H1 (cell line): ENCODE measurements at regions not wholly inside any gene's neighbourhood (a gene's known extent, or its start where the extent isn't known, plus 50 kb on each side); places are given as distances from the start of the nearest gene placed in this dataset.

Experiments
- CTCF ChIA-PET: fragments of 300-600 bp; sonication (Branson Sonifier 250); formaldehyde crosslinking; loops from one replicate; lab custom pipeline; 2021; ENCODE audit not compliant: partially characterized antibody; lab: Charles Lee
- POLR2A ChIA-PET: fragments of 300-600 bp; sonication (Branson Sonifier 250); formaldehyde crosslinking; loops from one replicate; lab custom pipeline; 2021; ENCODE audit warnings: inconsistent platforms; ENCODE audit not compliant: partially characterized antibody; lab: Charles Lee
- DNase-seq, 2 experiments: peaks; one replicate each; pipeline versions ENCODE4 v3.0.0 to v3.0.0-alpha.2; 2010 to 2022; ENCODE audit warnings: low spot score in 2 of 2, low read depth in 1 of 2, mixed read lengths in 1 of 2
- FAIRE-seq: peaks from 2 replicates; lab custom pipeline; 2011; peaks lifted over from hg19 to GRCh38; lab: Jason Lieb, UNC
- H2AFZ ChIP-seq: 2 replicates; pipeline ENCODE4 v1.8.1; 2012; ENCODE audit warnings: low read length, inconsistent platforms
- H2AK5ac ChIP-seq: 2 replicates; pipeline ENCODE4 v1.6.1; 2013; ENCODE audit warnings: low read depth, low read length
- H2BK120ac ChIP-seq: replicated peaks from 2 replicates; pipeline ENCODE3; 2013; ENCODE audit warnings: low read depth, low read length, inconsistent platforms
- H2BK12ac ChIP-seq: 2 replicates; pipeline ENCODE4 v1.6.1; 2013; ENCODE audit warnings: low read depth, low read length
- H2BK15ac ChIP-seq: 2 replicates; pipeline ENCODE4 v1.6.1; 2013; ENCODE audit warnings: low read length
- H2BK20ac ChIP-seq: 2 replicates; pipeline ENCODE4 v1.6.1; 2013; ENCODE audit warnings: low read length
- H2BK5ac ChIP-seq: 2 replicates; pipeline ENCODE4 v1.6.1; 2013; ENCODE audit warnings: low read depth, low read length
- H3K14ac ChIP-seq: 2 replicates; pipeline ENCODE4 v1.6.1; 2013; ENCODE audit warnings: inconsistent platforms; ENCODE audit not compliant: insufficient read length
- H3K18ac ChIP-seq: 2 replicates; pipeline ENCODE4 v1.6.1; 2013; ENCODE audit warnings: low read length; ENCODE audit errors: extremely low read depth
- H3K23ac ChIP-seq: 2 replicates; pipeline ENCODE4 v1.6.1; 2013; ENCODE audit warnings: inconsistent platforms; ENCODE audit not compliant: insufficient read length
- H3K23me2 ChIP-seq: 2 replicates; pipeline ENCODE4 v1.6.1; 2013; ENCODE audit warnings: low read depth, low read length
- H3K27ac ChIP-seq: 2 replicates; pipeline ENCODE4 v1.6.1; 2011; ENCODE audit warnings: low read depth, low read length, inconsistent platforms
- H3K27me3 ChIP-seq, 4 experiments: replicated peaks in 1 of 4; 1 replicate in 1 of 4; 2 replicates in 3 of 4; pipeline versions ENCODE4 v1.6.1 to v1.8.1; 2011 to 2013; ENCODE audit warnings: low read length in 3 of 4, mild to moderate bottlenecking in 3 of 4, inconsistent platforms in 2 of 4, mixed read lengths in 2 of 4, moderate library complexity in 1 of 4; ENCODE audit not compliant: control insufficient read depth in 3 of 4, insufficient read depth in 3 of 4; ENCODE audit errors: extremely low read depth in 1 of 4
- H3K36me3 ChIP-seq, 4 experiments: 2 replicates each; pipeline versions ENCODE4 v1.6.1 to v1.8.1; 2011 to 2013; ENCODE audit warnings: mild to moderate bottlenecking in 4 of 4, low read length in 3 of 4, moderate library complexity in 2 of 4, control low read depth in 1 of 4, inconsistent platforms in 1 of 4; ENCODE audit not compliant: insufficient read depth in 4 of 4, control insufficient read depth in 2 of 4
- H3K4ac ChIP-seq: replicated peaks from 2 replicates; pipeline ENCODE3; 2013; ENCODE audit warnings: low read length, low read depth, mixed read lengths, inconsistent platforms; ENCODE audit not compliant: insufficient read length
- H3K4me1 ChIP-seq, 4 experiments: replicated peaks in 1 of 4; 1 replicate in 1 of 4; 2 replicates in 3 of 4; pipeline versions ENCODE4 v1.6.1 to v1.8.1; 2011 to 2013; ENCODE audit warnings: low read length in 3 of 4, inconsistent platforms in 2 of 4, mixed read lengths in 1 of 4; ENCODE audit not compliant: insufficient read depth in 4 of 4, control insufficient read depth in 3 of 4
- H3K4me2 ChIP-seq, 2 experiments: 2 replicates each; pipeline versions ENCODE4 v1.6.1 to v1.8.1; 2011 to 2013; ENCODE audit warnings: low read depth in 2 of 2, low read length in 2 of 2, control low read depth in 1 of 2, inconsistent platforms in 1 of 2, mild to moderate bottlenecking in 1 of 2; ENCODE audit not compliant: insufficient read depth in 1 of 2
- H3K4me3 ChIP-seq, 4 experiments: fragments of 200-600, 300-600 bp in 1 of 4; sonication (generic), shearing (Covaris generic), sonication (Bioruptor Twin) in 1 of 4; 2 replicates each; pipeline versions ENCODE4 v1.5.1 to v1.8.1; 2011 to 2016; ENCODE audit warnings: low read length in 4 of 4, low read depth in 3 of 4, control low read depth in 2 of 4, inconsistent platforms in 2 of 4, mild to moderate bottlenecking in 2 of 4, mixed read lengths in 1 of 4, moderate library complexity in 1 of 4; ENCODE audit not compliant: insufficient read depth in 2 of 4; ENCODE audit errors: extremely low read depth in 1 of 4
- H3K56ac ChIP-seq: replicated peaks from 2 replicates; pipeline ENCODE3; 2013; ENCODE audit warnings: low read depth, mild to moderate bottlenecking, mixed read lengths, low read length, inconsistent platforms; ENCODE audit not compliant: insufficient read length
- H3K79me1 ChIP-seq: 2 replicates; pipeline ENCODE4 v1.6.1; 2013; ENCODE audit warnings: low read depth, low read length, control low read depth
- H3K79me2 ChIP-seq, 2 experiments: 2 replicates each; pipeline versions ENCODE4 v1.6.1 to v1.8.1; 2012 to 2013; ENCODE audit warnings: low read length in 2 of 2, mild to moderate bottlenecking in 2 of 2, inconsistent platforms in 1 of 2; ENCODE audit not compliant: insufficient read depth in 2 of 2, control insufficient read depth in 1 of 2
- H3K9ac ChIP-seq, 4 experiments: replicated peaks in 1 of 4; 1 replicate in 1 of 4; 2 replicates in 3 of 4; pipeline versions ENCODE4 v1.6.1 to v1.8.1; 2011 to 2013; ENCODE audit warnings: low read depth in 3 of 4, low read length in 3 of 4, control low read depth in 2 of 4, mild to moderate bottlenecking in 2 of 4, moderate library complexity in 2 of 4, inconsistent platforms in 1 of 4; ENCODE audit errors: extremely low read depth in 1 of 4
- H3K9me3 ChIP-seq, 2 experiments: 2 replicates each; pipeline versions ENCODE4 v1.6.1 to v1.8.1; 2012 to 2013; ENCODE audit warnings: mild to moderate bottlenecking in 2 of 2, moderate library complexity in 2 of 2, control low read depth in 1 of 2, inconsistent platforms in 1 of 2, low read depth in 1 of 2, low read length in 1 of 2, mixed read lengths in 1 of 2; ENCODE audit not compliant: insufficient read depth in 2 of 2
- H4K20me1 ChIP-seq, 2 experiments: replicated peaks in 1 of 2; 2 replicates each; pipeline versions ENCODE3 to v1.8.1; 2011 to 2013; ENCODE audit warnings: inconsistent platforms in 2 of 2, low read length in 2 of 2, mild to moderate bottlenecking in 1 of 2; ENCODE audit not compliant: insufficient read depth in 2 of 2, control insufficient read depth in 1 of 2
- H4K5ac ChIP-seq: 2 replicates; pipeline ENCODE4 v1.6.1; 2013; ENCODE audit warnings: low read length, low read depth, mixed read lengths, inconsistent platforms; ENCODE audit not compliant: insufficient read length
- H4K8ac ChIP-seq: 2 replicates; pipeline ENCODE4 v1.8.0; 2013; ENCODE audit warnings: mild to moderate bottlenecking, moderate library complexity, low read length, inconsistent platforms; ENCODE audit not compliant: insufficient read depth; ENCODE audit errors: extremely low read depth
- H4K91ac ChIP-seq: replicated peaks from 2 replicates; pipeline ENCODE3; 2013; ENCODE audit warnings: low read length, mixed read lengths, inconsistent platforms; ENCODE audit not compliant: insufficient read length
- EZH2 ChIP-seq: fragments of 200-600 bp; sonication (generic); IDR thresholded peaks from 2 replicates; pipeline ENCODE4 v1.7.1; 2012; ENCODE audit warnings: low read depth, mild to moderate bottlenecking, moderate library complexity, low read length, inconsistent platforms; ENCODE audit not compliant: severe bottlenecking
- MAFK ChIP-seq: IDR thresholded peaks from 2 replicates; pipeline ENCODE4 v1.6.1; 2012; ENCODE audit warnings: low read depth, mild to moderate bottlenecking, improper control_type of control experiment, low read length
- RXRA ChIP-seq: IDR thresholded peaks from 2 replicates; pipeline ENCODE4 v1.6.1; 2011; ENCODE audit warnings: low read depth, mild to moderate bottlenecking, low read length, moderate library complexity; ENCODE audit not compliant: insufficient read depth
- SIRT6 ChIP-seq: IDR thresholded peaks from one replicate; pipeline ENCODE4 v1.7.1; 2012; ENCODE audit warnings: low read length, inconsistent platforms
- SP2 ChIP-seq: IDR thresholded peaks from 2 replicates; pipeline ENCODE4 v1.6.1; 2012; ENCODE audit warnings: mild to moderate bottlenecking, low read length, inconsistent platforms
- SRF ChIP-seq: IDR thresholded peaks from 2 replicates; pipeline ENCODE4 v1.6.1; 2011; ENCODE audit warnings: mild to moderate bottlenecking, low read depth, low read length, moderate library complexity
- TAF1 ChIP-seq: IDR thresholded peaks from 2 replicates; pipeline ENCODE4 v1.6.1; 2011; ENCODE audit warnings: mild to moderate bottlenecking, low read depth, low read length
- TCF12 ChIP-seq: IDR thresholded peaks from 2 replicates; pipeline ENCODE4 v1.6.1; 2011; ENCODE audit warnings: low read depth, mild to moderate bottlenecking, low read length
- ZNF274 ChIP-seq: IDR thresholded peaks from 2 replicates; pipeline ENCODE4 v1.7.0; 2012; ENCODE audit warnings: low read length, borderline replicate concordance; ENCODE audit errors: extremely low read depth
- WGBS, 2 experiments: shearing (Covaris generic) in 1 of 2; methylation state at CpG; one replicate each; pipeline versions ENCODE4 v1.1.6 to v1.1.7; 2013 to 2015; ENCODE audit warnings: low lambda C conversion rate in 2 of 2, mixed read lengths in 2 of 2, inconsistent platforms in 1 of 2, low coverage in 1 of 2, missing lambda C conversion rate in 1 of 2; ENCODE audit not compliant: insufficient replicate concordance in 2 of 2, insufficient coverage in 1 of 2, insufficient read length in 1 of 2; ENCODE audit errors: extremely low coverage in 1 of 2, missing lambda C conversion rate in 1 of 2; 5-methylcytosine and 5-hydroxymethylcytosine counted together
- TF ChIP-seq, protein P1 (sequence below): IDR thresholded peaks from 2 replicates; pipeline ENCODE4 v1.6.1; 2011; ENCODE audit warnings: low read depth, mild to moderate bottlenecking, low read length; ENCODE audit not compliant: insufficient read depth

DNA sequence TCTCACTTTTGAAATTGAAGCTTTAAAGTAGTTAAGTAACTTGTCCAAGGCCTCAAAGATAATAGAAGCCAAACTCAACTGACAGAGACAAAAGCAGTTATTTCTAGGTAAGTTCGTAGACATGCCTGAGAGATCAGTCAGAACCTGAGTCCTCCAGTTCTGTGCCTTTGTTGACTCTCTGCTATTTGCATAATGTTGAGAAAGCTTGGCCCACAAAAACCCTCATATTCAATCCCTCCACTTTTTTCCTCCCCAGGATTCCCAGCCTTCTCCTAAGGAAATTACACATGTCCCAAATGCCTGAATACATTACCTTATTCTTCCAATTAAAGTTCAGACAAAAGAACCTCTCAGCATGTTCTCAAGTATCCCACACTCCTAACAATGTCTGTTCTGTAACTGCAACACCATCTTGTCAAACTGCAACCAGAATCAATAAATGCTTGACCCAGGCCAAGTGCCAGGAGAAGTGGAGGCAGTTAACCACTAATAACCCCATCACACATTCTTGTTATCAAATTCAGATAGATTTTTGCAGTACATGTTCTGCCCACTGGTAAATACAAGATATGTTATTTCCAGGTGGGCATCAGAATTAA lies 217.8 kb downstream of the LRRC3B start:
- Histone ChIP-seq H4K20me1 (no peaks in the 10 kb centered on the region), H3K79me1 (no peaks in the 10 kb centered on the region), H3K4me1 (0 out of 7 replicates have a peak, but pooled peaks cover 0 to 6% (median 1%) of the 10 kb centered on the region in 4 experiments), H4K5ac (no peak overlapping the region), H3K79me2 (no peaks in the 10 kb centered on the region), H2AK5ac (no peak overlapping the region), H3K36me3 (no peaks in the 10 kb centered on the region), H2BK20ac (no peak overlapping the region), H4K91ac (no peak overlapping the region), H2BK5ac (no peak overlapping the region), H3K4me3 (no peak overlapping the region), H2BK12ac (no peak overlapping the region), H3K23me2 (no peaks in the 10 kb centered on the region), H3K27me3 (no peaks in the 10 kb centered on the region), H3K14ac (no peak overlapping the region), H2BK15ac (no peak overlapping the region), H3K27ac (no peak overlapping the region)
- CTCF ChIA-PET = no interaction called here
- POLR2A ChIA-PET = no interaction called here
- FAIRE-seq (peak; percentile 28), DNase-seq (peak in 1 of 2 experiments; percentile 19)
- TF ChIP-seq, protein P1, sequence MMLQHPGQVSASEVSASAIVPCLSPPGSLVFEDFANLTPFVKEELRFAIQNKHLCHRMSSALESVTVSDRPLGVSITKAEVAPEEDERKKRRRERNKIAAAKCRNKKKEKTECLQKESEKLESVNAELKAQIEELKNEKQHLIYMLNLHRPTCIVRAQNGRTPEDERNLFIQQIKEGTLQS = no peak
- no peak for TF ChIP-seq SRF
- TF ChIP-seq MAFK = no peak
- TF ChIP-seq TCF12 = no peak
- TF ChIP-seq SP2 = no peak
- no peak for TF ChIP-seq RXRA
- TF ChIP-seq EZH2 = no peak
- TF ChIP-seq ZNF274 = no peak
- TF ChIP-seq TAF1 = no peak
- no peak for TF ChIP-seq SIRT6
- TF ChIP-seq, all 59 proteins: peak for 0
- no peak overlapping the region for H3K23ac ChIP-seq
- H3K18ac ChIP-seq = no peak overlapping the region
- 85% methylated on average over 1 of the region's 1 CpG; no CpG with 5 or more reads in 1 of the 2 experiments for WGBS, 2 experiments
- no peak overlapping the region for H2BK120ac ChIP-seq
- no peaks in the 10 kb centered on the region; a peak in 1 of 4 replicates for H3K9me3 ChIP-seq
- H3K4ac ChIP-seq = no peak overlapping the region
- H4K8ac ChIP-seq = no peak overlapping the region
- no peak overlapping the region for H3K56ac ChIP-seq
- no peak overlapping the region for H3K9ac ChIP-seq
- no peak overlapping the region for H3K4me2 ChIP-seq
- no peak overlapping the region for H2AFZ ChIP-seq
